ENCODE measurements at regions not wholly inside any gene's neighbourhood (a gene's known extent, or its start where the extent isn't known, plus 50 kb on each side); places are given as distances from the start of the nearest gene placed in this dataset.

DNA sequence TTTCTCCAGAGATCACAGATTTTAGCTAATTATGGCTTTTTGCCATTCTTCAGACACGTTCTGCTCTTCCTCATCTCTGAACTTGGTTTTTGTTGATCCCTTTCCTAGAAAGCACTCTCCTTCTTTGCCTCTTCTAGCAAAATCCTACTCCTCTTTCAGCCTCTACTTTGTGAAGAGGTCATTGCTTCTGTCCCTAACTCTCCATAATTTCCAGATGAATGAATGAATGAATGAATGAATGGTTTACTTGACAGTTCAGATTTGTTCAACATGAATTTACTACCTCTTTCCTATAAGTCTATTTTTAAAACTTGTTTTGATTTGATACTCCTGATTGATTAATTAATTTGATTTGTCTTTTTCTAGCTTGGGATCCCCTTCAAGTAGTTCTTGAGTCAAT lies 94.0 kb upstream of the IFNGR1 start:
- TF ChIP-seq, protein P1, sequence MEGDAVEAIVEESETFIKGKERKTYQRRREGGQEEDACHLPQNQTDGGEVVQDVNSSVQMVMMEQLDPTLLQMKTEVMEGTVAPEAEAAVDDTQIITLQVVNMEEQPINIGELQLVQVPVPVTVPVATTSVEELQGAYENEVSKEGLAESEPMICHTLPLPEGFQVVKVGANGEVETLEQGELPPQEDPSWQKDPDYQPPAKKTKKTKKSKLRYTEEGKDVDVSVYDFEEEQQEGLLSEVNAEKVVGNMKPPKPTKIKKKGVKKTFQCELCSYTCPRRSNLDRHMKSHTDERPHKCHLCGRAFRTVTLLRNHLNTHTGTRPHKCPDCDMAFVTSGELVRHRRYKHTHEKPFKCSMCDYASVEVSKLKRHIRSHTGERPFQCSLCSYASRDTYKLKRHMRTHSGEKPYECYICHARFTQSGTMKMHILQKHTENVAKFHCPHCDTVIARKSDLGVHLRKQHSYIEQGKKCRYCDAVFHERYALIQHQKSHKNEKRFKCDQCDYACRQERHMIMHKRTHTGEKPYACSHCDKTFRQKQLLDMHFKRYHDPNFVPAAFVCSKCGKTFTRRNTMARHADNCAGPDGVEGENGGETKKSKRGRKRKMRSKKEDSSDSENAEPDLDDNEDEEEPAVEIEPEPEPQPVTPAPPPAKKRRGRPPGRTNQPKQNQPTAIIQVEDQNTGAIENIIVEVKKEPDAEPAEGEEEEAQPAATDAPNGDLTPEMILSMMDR (conservative IDR thresholded peaks at IDR 0.05; ENCODE audit: low read length): no peak
- TF ChIP-seq EZH2phosphoT487 (IDR thresholded peaks at IDR 0.05; ENCODE audit: borderline replicate concordance): no peak
